Fibroblast of lung (primary cell): ENCODE measurements at regions not wholly inside any gene's neighbourhood (a gene's known extent, or its start where the extent isn't known, plus 50 kb on each side); places are given as distances from the start of the nearest gene placed in this dataset.

Source experiments
- EZH2 ChIP-seq: IDR thresholded peaks from 2 replicates; pipeline ENCODE4 v1.5.1; 2012; ENCODE audit warnings: low read length, control low read depth, mild to moderate bottlenecking; ENCODE audit errors: missing control alignments
- TF ChIP-seq, protein P1 (sequence below), 2 donors: IDR thresholded peaks in 1 of 2; conservative IDR thresholded peaks in 1 of 2; 1 replicate in 1 of 2; 2 replicates in 1 of 2; pipeline ENCODE4 v1.5.1; 2011 to 2012; ENCODE audit warnings: low read length in 2 of 2, control low read depth in 1 of 2, inconsistent platforms in 1 of 2, low read depth in 1 of 2, mild to moderate bottlenecking in 1 of 2

DNA sequence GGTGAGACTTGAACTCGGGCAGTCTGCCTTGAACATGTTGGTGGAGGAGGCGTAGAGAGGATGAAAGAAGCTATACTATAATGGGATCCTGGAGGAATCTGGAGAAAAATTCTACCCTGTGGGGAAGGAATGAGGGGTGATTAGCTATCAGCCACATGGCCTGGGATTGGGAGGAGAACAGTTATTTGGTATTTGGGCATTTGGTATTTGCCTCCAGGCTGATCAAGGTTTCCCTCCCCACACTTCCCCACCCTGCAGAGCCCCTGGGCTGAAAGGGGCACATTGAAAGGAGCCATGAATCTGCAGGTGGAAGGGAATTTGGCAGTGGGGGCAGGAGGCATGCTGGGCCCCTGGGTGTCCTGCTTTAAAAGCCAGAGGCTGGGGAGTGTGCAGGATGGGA lies 235.3 kb downstream of the INHBA start:
- TF ChIP-seq, protein P1, sequence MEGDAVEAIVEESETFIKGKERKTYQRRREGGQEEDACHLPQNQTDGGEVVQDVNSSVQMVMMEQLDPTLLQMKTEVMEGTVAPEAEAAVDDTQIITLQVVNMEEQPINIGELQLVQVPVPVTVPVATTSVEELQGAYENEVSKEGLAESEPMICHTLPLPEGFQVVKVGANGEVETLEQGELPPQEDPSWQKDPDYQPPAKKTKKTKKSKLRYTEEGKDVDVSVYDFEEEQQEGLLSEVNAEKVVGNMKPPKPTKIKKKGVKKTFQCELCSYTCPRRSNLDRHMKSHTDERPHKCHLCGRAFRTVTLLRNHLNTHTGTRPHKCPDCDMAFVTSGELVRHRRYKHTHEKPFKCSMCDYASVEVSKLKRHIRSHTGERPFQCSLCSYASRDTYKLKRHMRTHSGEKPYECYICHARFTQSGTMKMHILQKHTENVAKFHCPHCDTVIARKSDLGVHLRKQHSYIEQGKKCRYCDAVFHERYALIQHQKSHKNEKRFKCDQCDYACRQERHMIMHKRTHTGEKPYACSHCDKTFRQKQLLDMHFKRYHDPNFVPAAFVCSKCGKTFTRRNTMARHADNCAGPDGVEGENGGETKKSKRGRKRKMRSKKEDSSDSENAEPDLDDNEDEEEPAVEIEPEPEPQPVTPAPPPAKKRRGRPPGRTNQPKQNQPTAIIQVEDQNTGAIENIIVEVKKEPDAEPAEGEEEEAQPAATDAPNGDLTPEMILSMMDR (conservative IDR thresholded peaks at IDR 0.05 in 1 of 2, IDR thresholded peaks at IDR 0.05 in 1 of 2; ENCODE audit: low read depth in 1 of 2, low read length in 2 of 2) = no peak
- TF ChIP-seq EZH2 = no peak
